Epidermal melanocyte (primary cell): ENCODE measurements at regions not wholly inside any gene's neighbourhood (a gene's known extent, or its start where the extent isn't known, plus 50 kb on each side); places are given as distances from the start of the nearest gene placed in this dataset.
A peak's percentile ranks its signal among the peaks of the same experiment; 100 is the strongest.
"Not testable (repeated sequence)": the region's sequence is repeated elsewhere in the genome, so short reads cannot be mapped to it uniquely, and the experiment has no call there.

Experiments
- DNase-seq: peaks from one replicate; pipeline ENCODE4 v3.0.0; 2011; ENCODE audit warnings: low spot score; ENCODE audit not compliant: insufficient read length

DNA sequence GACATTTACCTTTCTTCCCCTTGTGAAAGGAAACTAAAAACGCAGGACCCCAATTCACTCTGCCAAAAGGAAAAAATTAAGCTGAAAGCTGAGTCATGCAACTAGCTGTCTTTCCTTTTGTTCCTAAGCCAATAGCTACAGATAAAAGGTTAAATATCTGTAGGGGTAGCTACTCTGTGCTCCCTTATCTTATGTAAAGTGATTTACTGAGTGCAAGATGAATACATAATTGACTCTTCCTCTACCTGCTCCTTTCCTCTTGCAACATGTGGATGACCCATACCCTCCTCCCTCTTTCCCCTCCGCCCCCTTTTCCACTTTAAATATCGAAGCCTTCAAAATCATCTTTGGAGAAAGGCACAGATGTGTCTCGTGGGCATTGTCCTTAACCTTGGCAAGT lies 68.0 kb upstream of the ZNF157 start:
- DNase-seq: no peak

DNA sequence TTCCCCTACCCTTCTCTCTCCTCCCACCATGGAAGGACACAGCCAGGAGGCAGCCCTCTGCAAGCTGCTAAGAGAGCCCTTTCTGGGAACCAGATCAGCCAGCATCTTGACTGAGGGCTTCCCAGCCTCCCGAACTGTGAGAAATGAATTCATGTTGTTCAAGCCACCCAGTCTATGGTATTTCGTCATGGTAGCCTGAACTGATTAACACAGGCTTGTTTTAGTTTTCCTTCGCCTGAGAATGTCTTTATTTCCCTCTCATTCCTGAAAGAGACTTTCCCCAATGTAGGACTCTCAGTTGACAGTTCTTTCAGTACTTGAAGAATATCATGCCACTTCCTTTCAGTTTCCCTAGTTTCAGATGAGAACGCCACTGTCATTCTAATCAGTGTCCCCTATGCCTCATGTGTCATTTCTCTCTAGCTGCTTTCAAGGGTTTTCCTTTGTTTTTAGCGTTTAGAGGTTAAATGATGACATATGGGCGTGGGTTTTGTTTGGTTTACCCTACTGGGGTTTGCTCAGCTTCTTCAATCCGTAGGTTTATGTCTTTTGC lies 63.8 kb upstream of the ZNF157 start:
- not testable (repeated sequence) for DNase-seq

DNA sequence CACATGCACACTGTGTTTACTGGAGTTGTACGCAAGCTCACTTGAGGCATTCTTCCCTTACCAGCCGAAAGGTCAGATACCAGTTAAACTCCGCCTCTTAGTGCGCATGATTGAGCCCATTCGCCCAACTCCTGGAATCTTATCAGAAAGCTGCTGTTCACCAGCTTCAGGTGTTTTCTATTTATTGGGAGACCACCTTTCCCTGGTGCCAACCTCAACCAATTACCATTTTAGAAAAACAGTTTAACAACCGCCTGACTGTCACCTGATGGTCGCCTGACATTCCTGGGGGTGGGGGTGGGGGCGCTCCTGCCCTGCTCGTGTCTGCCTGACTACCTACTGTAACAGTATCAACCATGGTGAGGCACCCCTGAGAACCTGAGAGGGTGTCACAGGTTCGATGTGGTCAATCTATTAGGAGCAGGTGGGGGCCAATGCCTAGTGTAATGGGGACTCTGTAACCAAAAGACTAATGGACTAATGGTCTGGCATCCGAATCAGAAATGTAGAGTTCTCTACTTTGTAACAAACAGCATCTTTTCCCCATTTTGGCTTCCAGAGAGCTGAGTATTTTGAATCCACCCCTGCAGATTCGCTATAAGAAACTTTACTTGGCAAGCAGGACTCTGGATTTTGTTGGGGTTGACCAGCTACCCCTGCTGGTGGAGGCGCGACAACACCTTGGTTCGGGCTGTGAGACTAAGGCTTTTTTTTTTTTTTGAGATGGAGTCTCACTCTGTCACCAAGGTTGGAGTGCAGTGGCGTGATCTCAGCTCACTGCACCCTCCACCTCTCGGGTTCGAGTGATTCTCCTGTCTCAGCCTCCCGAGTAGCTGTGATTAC lies 58.2 kb upstream of the ZNF157 start:
- peak; percentile 13 for DNase-seq

DNA sequence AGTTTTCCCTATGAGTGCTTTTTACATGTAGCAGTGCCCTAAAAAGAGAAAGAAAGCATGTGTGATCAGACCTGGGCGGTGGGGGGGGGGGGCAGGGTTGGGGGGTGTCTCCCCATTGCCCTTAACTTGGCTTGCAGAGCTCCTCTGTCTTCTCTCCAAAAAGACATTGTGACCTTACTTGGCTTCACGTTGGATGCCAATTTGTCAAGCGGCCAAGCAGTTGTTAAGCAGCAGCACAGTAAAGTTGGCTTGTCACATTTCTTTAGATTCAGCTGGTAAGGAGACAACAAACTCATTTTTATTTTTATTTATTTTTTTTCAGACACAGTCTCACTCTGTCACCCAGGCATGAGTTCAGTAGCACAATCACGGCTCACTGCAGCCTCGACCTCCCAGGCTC lies 57.3 kb upstream of the ZNF157 start:
- DNase-seq: no peak

DNA sequence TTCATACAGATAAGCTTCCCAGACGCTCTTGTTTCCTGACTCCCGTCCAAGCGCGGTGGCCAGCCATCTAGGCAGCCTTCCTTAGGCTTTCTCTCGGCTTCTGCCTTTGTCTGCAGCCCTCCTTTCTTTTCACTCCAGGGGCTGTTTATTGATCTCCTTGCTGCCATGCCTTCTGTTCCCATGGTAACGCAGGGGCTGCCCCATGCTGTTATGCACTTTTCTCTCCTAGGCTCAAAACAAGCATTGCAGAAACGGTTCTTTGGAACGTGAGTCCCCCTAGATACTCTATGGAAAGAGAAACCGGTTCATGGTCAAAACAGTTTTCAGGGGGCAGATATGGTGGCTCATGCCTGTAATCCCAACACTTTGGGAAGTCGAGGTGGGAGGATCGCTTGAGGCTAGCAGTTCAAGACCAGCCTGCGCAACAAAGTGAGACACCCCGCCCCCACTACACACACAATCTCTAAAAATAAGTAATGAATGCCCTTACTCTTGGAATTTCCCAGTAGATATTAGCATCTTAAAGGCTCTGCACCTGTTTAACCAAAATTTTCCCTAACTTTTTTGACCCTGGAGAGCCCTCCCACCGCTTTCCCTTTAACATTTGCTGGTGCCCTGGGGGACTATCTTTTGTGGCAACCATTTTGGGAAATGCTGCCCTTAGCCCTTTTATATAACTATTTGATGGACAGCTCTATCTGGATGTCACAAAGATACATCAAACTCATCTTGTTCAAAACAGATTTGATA lies 53.9 kb upstream of the ZNF157 start:
- DNase-seq: peak; percentile 14
